Fibroblast of lung (primary cell): ENCODE measurements at regions not wholly inside any gene's neighbourhood (a gene's known extent, or its start where the extent isn't known, plus 50 kb on each side); places are given as distances from the start of the nearest gene placed in this dataset.

ENCODE experiments used
- EZH2 ChIP-seq: IDR thresholded peaks from 2 replicates; pipeline ENCODE4 v1.5.1; 2012; ENCODE audit warnings: low read length, control low read depth, mild to moderate bottlenecking; ENCODE audit errors: missing control alignments
- TF ChIP-seq, protein P1 (sequence below), 2 donors: IDR thresholded peaks in 1 of 2; conservative IDR thresholded peaks in 1 of 2; 1 replicate in 1 of 2; 2 replicates in 1 of 2; pipeline ENCODE4 v1.5.1; 2011 to 2012; ENCODE audit warnings: low read length in 2 of 2, control low read depth in 1 of 2, inconsistent platforms in 1 of 2, low read depth in 1 of 2, mild to moderate bottlenecking in 1 of 2

DNA sequence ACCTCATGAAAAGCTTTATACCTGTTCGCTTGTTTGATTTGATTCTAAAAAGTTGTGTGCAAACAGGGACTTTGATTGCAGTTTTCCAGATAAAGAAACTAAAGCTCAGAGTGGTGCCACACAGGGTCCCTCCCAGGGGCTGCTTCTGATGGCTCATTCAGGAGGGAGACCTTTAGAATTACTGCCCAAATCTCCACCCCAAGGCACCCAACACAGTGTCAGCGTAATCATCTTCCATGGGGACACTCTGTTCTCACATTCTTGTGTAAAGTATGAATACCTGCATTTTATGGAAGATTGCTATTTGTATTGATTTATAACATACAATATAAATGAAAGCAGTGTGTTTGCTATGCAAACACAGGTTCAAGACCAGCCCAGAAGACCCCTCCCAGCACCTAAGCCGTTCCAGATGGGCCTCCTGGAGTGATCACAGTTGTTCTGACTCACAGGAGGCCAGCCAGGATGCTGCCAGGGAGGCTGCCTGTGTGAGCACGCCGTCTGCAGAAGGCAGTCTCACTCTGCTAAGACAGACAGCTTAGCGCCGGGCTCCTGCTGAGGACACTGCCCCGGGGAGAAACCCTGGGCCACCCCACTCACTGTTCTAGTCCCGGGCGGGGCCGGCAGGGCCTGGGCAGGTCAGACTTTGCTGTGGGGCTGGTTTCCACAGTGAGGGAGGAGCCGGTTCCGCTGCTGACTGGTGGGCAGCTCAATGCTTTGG lies 185.6 kb downstream of the FAM43A start:
- TF ChIP-seq, protein P1, sequence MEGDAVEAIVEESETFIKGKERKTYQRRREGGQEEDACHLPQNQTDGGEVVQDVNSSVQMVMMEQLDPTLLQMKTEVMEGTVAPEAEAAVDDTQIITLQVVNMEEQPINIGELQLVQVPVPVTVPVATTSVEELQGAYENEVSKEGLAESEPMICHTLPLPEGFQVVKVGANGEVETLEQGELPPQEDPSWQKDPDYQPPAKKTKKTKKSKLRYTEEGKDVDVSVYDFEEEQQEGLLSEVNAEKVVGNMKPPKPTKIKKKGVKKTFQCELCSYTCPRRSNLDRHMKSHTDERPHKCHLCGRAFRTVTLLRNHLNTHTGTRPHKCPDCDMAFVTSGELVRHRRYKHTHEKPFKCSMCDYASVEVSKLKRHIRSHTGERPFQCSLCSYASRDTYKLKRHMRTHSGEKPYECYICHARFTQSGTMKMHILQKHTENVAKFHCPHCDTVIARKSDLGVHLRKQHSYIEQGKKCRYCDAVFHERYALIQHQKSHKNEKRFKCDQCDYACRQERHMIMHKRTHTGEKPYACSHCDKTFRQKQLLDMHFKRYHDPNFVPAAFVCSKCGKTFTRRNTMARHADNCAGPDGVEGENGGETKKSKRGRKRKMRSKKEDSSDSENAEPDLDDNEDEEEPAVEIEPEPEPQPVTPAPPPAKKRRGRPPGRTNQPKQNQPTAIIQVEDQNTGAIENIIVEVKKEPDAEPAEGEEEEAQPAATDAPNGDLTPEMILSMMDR (conservative IDR thresholded peaks at IDR 0.05 in 1 of 2, IDR thresholded peaks at IDR 0.05 in 1 of 2; ENCODE audit: low read depth in 1 of 2, low read length in 2 of 2), result peak in 1 of 2 donors; percentile 3
- no peak for TF ChIP-seq EZH2
